ENCODE measurements at regions not wholly inside any gene's neighbourhood (a gene's known extent, or its start where the extent isn't known, plus 50 kb on each side); places are given as distances from the start of the nearest gene placed in this dataset.

DNA sequence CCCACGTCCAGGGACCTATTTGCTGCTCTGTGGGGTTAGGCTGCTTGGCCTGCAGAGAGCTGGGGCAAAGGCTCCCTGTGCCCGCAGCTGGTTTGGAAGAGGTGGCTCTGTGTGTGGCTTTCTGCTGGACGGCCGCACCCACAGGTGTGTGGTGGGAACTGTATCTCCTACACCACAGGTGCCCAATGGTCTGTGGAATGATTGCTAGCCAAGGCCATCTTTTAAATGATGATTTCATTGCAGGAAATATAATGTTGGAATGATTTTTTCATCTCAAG lies 178.4 kb downstream of the DLL1 start:
- Histone ChIP-seq H3K9me2 (replicated peaks; ENCODE audit: insufficient read depth, low read length) (no peaks in the 10 kb centered on the region), H3K9ac (ENCODE audit: low read length) (no peak overlapping the region), H3K79me2 (ENCODE audit: insufficient read depth, low read length) (no peaks in the 10 kb centered on the region), H2AFZ (ENCODE audit: low read depth, low read length, severe bottlenecking) (no peak overlapping the region), H4K20me1 (ENCODE audit: low read depth, low read length) (no peaks in the 10 kb centered on the region), H3K36me3 (ENCODE audit: low read length) (no peaks in the 10 kb centered on the region), H3K27me3 (ENCODE audit: low read length) (no peaks in the 10 kb centered on the region), H3K27ac (ENCODE audit: low read depth, low read length) (no peak overlapping the region), H3K4me3 (ENCODE audit: insufficient read depth, low read length, poor library complexity, severe bottlenecking) (no peak overlapping the region), H3F3A (ENCODE audit: insufficient read depth) (no peaks in the 10 kb centered on the region), H3K4me2 (ENCODE audit: low read depth, low read length, poor library complexity, severe bottlenecking) (no peak overlapping the region), H3K9me3 (ENCODE audit: insufficient read depth, low read length) (no peaks in the 10 kb centered on the region)
- TF ChIP-seq EZH2phosphoT487 (conservative IDR thresholded peaks at IDR 0.05; ENCODE audit: low read length), result no peak
- TF ChIP-seq, protein P1, sequence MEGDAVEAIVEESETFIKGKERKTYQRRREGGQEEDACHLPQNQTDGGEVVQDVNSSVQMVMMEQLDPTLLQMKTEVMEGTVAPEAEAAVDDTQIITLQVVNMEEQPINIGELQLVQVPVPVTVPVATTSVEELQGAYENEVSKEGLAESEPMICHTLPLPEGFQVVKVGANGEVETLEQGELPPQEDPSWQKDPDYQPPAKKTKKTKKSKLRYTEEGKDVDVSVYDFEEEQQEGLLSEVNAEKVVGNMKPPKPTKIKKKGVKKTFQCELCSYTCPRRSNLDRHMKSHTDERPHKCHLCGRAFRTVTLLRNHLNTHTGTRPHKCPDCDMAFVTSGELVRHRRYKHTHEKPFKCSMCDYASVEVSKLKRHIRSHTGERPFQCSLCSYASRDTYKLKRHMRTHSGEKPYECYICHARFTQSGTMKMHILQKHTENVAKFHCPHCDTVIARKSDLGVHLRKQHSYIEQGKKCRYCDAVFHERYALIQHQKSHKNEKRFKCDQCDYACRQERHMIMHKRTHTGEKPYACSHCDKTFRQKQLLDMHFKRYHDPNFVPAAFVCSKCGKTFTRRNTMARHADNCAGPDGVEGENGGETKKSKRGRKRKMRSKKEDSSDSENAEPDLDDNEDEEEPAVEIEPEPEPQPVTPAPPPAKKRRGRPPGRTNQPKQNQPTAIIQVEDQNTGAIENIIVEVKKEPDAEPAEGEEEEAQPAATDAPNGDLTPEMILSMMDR (IDR thresholded peaks at IDR 0.05; ENCODE audit: insufficient read depth, low read length, poor library complexity, severe bottlenecking), result no peak

DNA sequence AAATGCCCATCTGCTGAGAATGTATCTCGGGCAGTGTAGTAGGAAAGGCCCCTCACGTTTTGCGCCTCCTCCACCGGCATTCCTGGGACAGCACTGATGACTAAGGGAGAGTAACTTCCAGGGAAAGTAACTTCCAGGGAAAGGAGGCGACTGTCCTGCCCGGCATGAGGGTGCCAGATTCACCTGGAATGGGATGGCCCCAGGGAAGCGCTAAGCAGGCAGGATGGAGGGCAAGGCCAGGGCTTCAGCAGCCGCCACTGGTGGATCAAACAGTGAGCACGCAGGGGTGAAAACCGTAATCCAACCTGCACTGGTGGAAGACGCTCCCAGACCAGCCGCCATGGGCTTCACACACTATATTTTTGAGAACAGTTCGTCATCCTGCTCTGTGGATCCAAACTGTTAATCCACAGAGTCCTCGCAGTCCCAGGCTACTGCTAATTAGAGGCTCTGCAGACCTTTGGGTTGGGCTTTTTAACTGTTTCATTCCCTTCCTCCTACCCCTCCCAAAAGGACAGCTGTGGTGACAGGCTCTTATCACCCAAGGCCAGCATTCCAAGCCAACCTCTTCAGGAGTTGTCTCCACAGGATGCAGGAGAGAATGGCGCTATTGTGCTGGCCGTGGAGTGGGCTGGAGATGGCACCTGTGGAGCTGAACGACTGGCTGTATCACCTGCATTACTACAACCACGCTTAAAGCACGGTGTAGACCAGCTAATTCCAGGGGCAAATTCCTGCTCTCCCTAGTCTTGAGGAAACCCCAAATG lies 178.9 kb downstream of the DLL1 start:
- Histone ChIP-seq H3K79me2 (ENCODE audit: insufficient read depth, low read length) (no peaks in the 10 kb centered on the region), H3F3A (ENCODE audit: insufficient read depth) (no peaks in the 10 kb centered on the region), H3K36me3 (ENCODE audit: low read length) (no peaks in the 10 kb centered on the region), H3K4me3 (ENCODE audit: insufficient read depth, low read length, poor library complexity, severe bottlenecking) (no peak overlapping the region), H2AFZ (ENCODE audit: low read depth, low read length, severe bottlenecking) (no peak overlapping the region), H3K4me2 (ENCODE audit: low read depth, low read length, poor library complexity, severe bottlenecking) (no peak overlapping the region), H3K27ac (ENCODE audit: low read depth, low read length) (no peak overlapping the region), H3K9me3 (ENCODE audit: insufficient read depth, low read length) (no peaks in the 10 kb centered on the region), H3K27me3 (ENCODE audit: low read length) (no peaks in the 10 kb centered on the region), H4K20me1 (ENCODE audit: low read depth, low read length) (no peaks in the 10 kb centered on the region), H3K9me2 (replicated peaks; ENCODE audit: insufficient read depth, low read length) (no peaks in the 10 kb centered on the region), H3K9ac (ENCODE audit: low read length) (no peak overlapping the region)
- no peak for TF ChIP-seq EZH2phosphoT487 (conservative IDR thresholded peaks at IDR 0.05; ENCODE audit: low read length)
- TF ChIP-seq, protein P1 (IDR thresholded peaks at IDR 0.05; ENCODE audit: insufficient read depth, low read length, poor library complexity, severe bottlenecking), result no peak

DNA sequence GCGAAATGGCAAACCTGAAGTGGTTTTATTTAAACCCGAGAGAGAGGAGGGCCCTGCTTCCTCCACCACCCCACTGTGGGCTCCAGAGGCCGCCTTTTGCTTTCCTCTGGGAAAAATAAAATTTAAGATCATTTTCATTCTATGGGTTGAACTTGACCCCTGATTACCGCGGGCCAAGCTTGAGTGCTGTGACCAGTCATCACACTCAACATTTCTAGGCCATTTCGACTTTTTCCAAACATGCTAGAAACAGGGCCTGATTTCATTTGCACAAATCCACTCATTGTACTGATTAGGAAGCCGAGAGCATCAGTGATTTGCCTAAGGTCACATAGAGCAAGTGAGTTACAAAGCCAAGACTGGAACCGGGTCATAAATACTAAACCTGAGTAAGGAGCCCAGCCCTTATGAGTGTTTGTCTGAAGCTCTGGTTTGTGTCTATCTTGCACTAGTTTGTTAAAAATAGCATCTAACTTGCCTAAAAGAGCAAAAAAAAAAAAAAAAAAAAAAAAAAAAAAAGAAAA lies 179.7 kb downstream of the DLL1 start:
- no peaks in the 10 kb centered on the region for H3F3A ChIP-seq (ENCODE audit: insufficient read depth)
- no peaks in the 10 kb centered on the region for H3K9me2 ChIP-seq (replicated peaks; ENCODE audit: insufficient read depth, low read length)
- no peak overlapping the region for H3K9ac ChIP-seq (ENCODE audit: low read length)
- H3K4me2 ChIP-seq (ENCODE audit: low read depth, low read length, poor library complexity, severe bottlenecking), result no peak overlapping the region
- no peaks in the 10 kb centered on the region for H3K9me3 ChIP-seq (ENCODE audit: insufficient read depth, low read length)
- no peaks in the 10 kb centered on the region for H3K36me3 ChIP-seq (ENCODE audit: low read length)
- no peak overlapping the region for H3K4me3 ChIP-seq (ENCODE audit: insufficient read depth, low read length, poor library complexity, severe bottlenecking)
- no peaks in the 10 kb centered on the region for H4K20me1 ChIP-seq (ENCODE audit: low read depth, low read length)
- no peak overlapping the region for H3K27ac ChIP-seq (ENCODE audit: low read depth, low read length)
- TF ChIP-seq EZH2phosphoT487 (conservative IDR thresholded peaks at IDR 0.05; ENCODE audit: low read length), result no peak
- TF ChIP-seq, protein P1 (IDR thresholded peaks at IDR 0.05; ENCODE audit: insufficient read depth, low read length, poor library complexity, severe bottlenecking), result no peak
- no peak overlapping the region for H2AFZ ChIP-seq (ENCODE audit: low read depth, low read length, severe bottlenecking)
- H3K79me2 ChIP-seq (ENCODE audit: insufficient read depth, low read length), result no peaks in the 10 kb centered on the region
- H3K27me3 ChIP-seq (ENCODE audit: low read length), result no peaks in the 10 kb centered on the region

Data from SU-DHL-6 (cell line).